AG10803 (cell line): ENCODE measurements at regions not wholly inside any gene's neighbourhood (a gene's known extent, or its start where the extent isn't known, plus 50 kb on each side); places are given as distances from the start of the nearest gene placed in this dataset.

Experiments used
- DNase-seq: peaks from one replicate; pipeline ENCODE4 v3.0.0; 2010; ENCODE audit warnings: low read depth
- H3K4me3 ChIP-seq: 2 replicates; pipeline ENCODE4 v1.5.1; 2011; ENCODE audit warnings: mild to moderate bottlenecking, low read length, control low read depth
- CTCF ChIP-seq: conservative IDR thresholded peaks from 2 replicates; pipeline ENCODE4 v1.5.1; 2011; ENCODE audit warnings: mild to moderate bottlenecking, low read length, control low read depth, inconsistent platforms

- DNase-seq: no peak
- no peak overlapping the region for H3K4me3 ChIP-seq
- TF ChIP-seq CTCF: no peak
Observed at GRCh38 chr21:27513825-27514224, 546.9 kb upstream of the ADAMTS5 start.

- no peak for DNase-seq
- H3K4me3 ChIP-seq: no peak overlapping the region
- no peak for TF ChIP-seq CTCF
Observed at GRCh38 chr21:27513016-27513415, 546.1 kb upstream of the ADAMTS5 start.

- TF ChIP-seq CTCF: no peak
- DNase-seq: no peak
- no peak overlapping the region for H3K4me3 ChIP-seq
Observed at GRCh38 chr21:27511233-27511632, 544.3 kb upstream of the ADAMTS5 start.

GRCh38 chr21:27507695-27508094 is 540.8 kb upstream of the ADAMTS5 start:
- no peak overlapping the region for H3K4me3 ChIP-seq
- DNase-seq: peak; percentile 17

GRCh38 chr21:27505516-27505915 is 538.6 kb upstream of the ADAMTS5 start:
- TF ChIP-seq CTCF: no peak
- no peak overlapping the region for H3K4me3 ChIP-seq
- DNase-seq: peak; percentile 95

More at GRCh38 chr21:27507695-27508094, 540.8 kb upstream of the ADAMTS5 start:
- no peak for TF ChIP-seq CTCF

- no peak overlapping the region for H3K4me3 ChIP-seq
- TF ChIP-seq CTCF: no peak
- DNase-seq: no peak
Observed at GRCh38 chr21:27502801-27503200, 535.9 kb upstream of the ADAMTS5 start.

GRCh38 chr21:27498025-27498424 is 531.1 kb upstream of the ADAMTS5 start:
- no peak for DNase-seq
- no peak overlapping the region for H3K4me3 ChIP-seq
- no peak for TF ChIP-seq CTCF
